Large intestine (tissue), 3 donors: ENCODE measurements at regions not wholly inside any gene's neighbourhood (a gene's known extent, or its start where the extent isn't known, plus 50 kb on each side); places are given as distances from the start of the nearest gene placed in this dataset.
"Not testable (repeated sequence)": the region's sequence is repeated elsewhere in the genome, so short reads cannot be mapped to it uniquely, and the experiment has no call there.

Source experiments
- DNase-seq, 2 donors: peaks; one replicate each; pipeline versions ENCODE4 v3.0.0 to v3.0.0-alpha.2; 2013
- H3K27ac ChIP-seq: one replicate; pipeline ENCODE4 v1.5.1; 2013; ENCODE audit warnings: low read length
- H3K27me3 ChIP-seq: 2 replicates; pipeline ENCODE4 v1.6.1; 2013; ENCODE audit warnings: low read length; ENCODE audit not compliant: control insufficient read depth, insufficient read depth
- H3K36me3 ChIP-seq: 2 replicates; pipeline ENCODE4 v1.6.1; 2013; ENCODE audit warnings: low read length; ENCODE audit not compliant: control insufficient read depth, insufficient read depth
- H3K4me1 ChIP-seq: one replicate; pipeline ENCODE4 v1.6.1; 2013; ENCODE audit warnings: low read length; ENCODE audit not compliant: control insufficient read depth, insufficient read depth
- H3K4me3 ChIP-seq: one replicate; pipeline ENCODE4 v1.5.1; 2013; ENCODE audit warnings: low read length
- H3K9me3 ChIP-seq: one replicate; pipeline ENCODE4 v1.6.1; 2013; ENCODE audit warnings: mild to moderate bottlenecking, low read depth, low read length, moderate library complexity; ENCODE audit not compliant: control insufficient read depth
- WGBS: methylation state at CpG from one replicate; pipeline ENCODE4 v1.1.5; 2013; ENCODE audit warnings: low lambda C conversion rate; ENCODE audit not compliant: insufficient coverage; 5-methylcytosine and 5-hydroxymethylcytosine counted together

- not testable (repeated sequence) for H3K4me1 ChIP-seq, H3K27ac ChIP-seq, H3K27me3 ChIP-seq, H3K4me3 ChIP-seq, H3K9me3 ChIP-seq, H3K36me3 ChIP-seq, DNase-seq
- no CpG with 5 or more reads among the region's 2 CpGs for WGBS
Measured at GRCh38 chr19:28626407-28626806, 586.5 kb downstream of the UQCRFS1 start.

GRCh38 chr19:28619816-28620429 is 593.0 kb downstream of the UQCRFS1 start:
- WGBS, result no CpG with 5 or more reads among the region's 5 CpGs
- no peak overlapping the region for H3K27ac ChIP-seq
- no peaks in the 10 kb centered on the region for H3K4me1 ChIP-seq
- no peak overlapping the region for H3K4me3 ChIP-seq
- no peaks in the 10 kb centered on the region for H3K27me3 ChIP-seq
- H3K9me3 ChIP-seq, result no peaks in the 10 kb centered on the region
- H3K36me3 ChIP-seq, result no peaks in the 10 kb centered on the region
- DNase-seq, result no peak

- H3K9me3 ChIP-seq, result no peaks in the 10 kb centered on the region
- WGBS, result no CpG with 5 or more reads among the region's 4 CpGs
- no peak overlapping the region for H3K27ac ChIP-seq
- H3K27me3 ChIP-seq, result no peaks in the 10 kb centered on the region
- H3K36me3 ChIP-seq, result no peaks in the 10 kb centered on the region
- H3K4me3 ChIP-seq, result no peak overlapping the region
- DNase-seq, result no peak
- H3K4me1 ChIP-seq, result no peaks in the 10 kb centered on the region
Measured at GRCh38 chr19:28618504-28618903, 594.4 kb downstream of the UQCRFS1 start.

GRCh38 chr19:28615966-28616365 is 597.0 kb downstream of the UQCRFS1 start:
- H3K36me3 ChIP-seq, result no peaks in the 10 kb centered on the region
- no peak overlapping the region for H3K27ac ChIP-seq
- no peaks in the 10 kb centered on the region for H3K9me3 ChIP-seq
- DNase-seq, result no peak
- H3K4me3 ChIP-seq, result no peak overlapping the region
- no CpG with 5 or more reads among the region's 1 CpG for WGBS
- no peaks in the 10 kb centered on the region for H3K27me3 ChIP-seq
- no peaks in the 10 kb centered on the region for H3K4me1 ChIP-seq

GRCh38 chr19:28615546-28615916 is 597.4 kb downstream of the UQCRFS1 start:
- H3K36me3 ChIP-seq, result no peaks in the 10 kb centered on the region
- WGBS, result 100% methylated on average over 1 of the region's 3 CpGs

GRCh38 chr19:28614634-28615545 is 598.1 kb downstream of the UQCRFS1 start:
- no peak for DNase-seq
- Histone ChIP-seq H3K27ac (no peak overlapping the region), H3K4me3 (no peak overlapping the region), H3K9me3 (no peaks in the 10 kb centered on the region), H3K4me1 (no peaks in the 10 kb centered on the region), H3K27me3 (no peaks in the 10 kb centered on the region), H3K36me3 (no peaks in the 10 kb centered on the region)
- WGBS, result 79% methylated on average over 3 of the region's 12 CpGs

More at GRCh38 chr19:28615546-28615916, 597.4 kb downstream of the UQCRFS1 start:
- no peak for DNase-seq
- Histone ChIP-seq H3K27ac (no peak overlapping the region), H3K4me3 (no peak overlapping the region), H3K4me1 (no peaks in the 10 kb centered on the region), H3K9me3 (no peaks in the 10 kb centered on the region), H3K27me3 (no peaks in the 10 kb centered on the region)

- Histone ChIP-seq H3K27ac (no peak overlapping the region), H3K4me1 (no peaks in the 10 kb centered on the region), H3K9me3 (no peaks in the 10 kb centered on the region), H3K27me3 (no peaks in the 10 kb centered on the region), H3K4me3 (no peak overlapping the region), H3K36me3 (no peaks in the 10 kb centered on the region)
- no peak for DNase-seq
- 100% methylated on average over 1 of the region's 8 CpGs for WGBS
Measured at GRCh38 chr19:28612275-28612769, 600.6 kb downstream of the UQCRFS1 start.

GRCh38 chr19:28611227-28611914 is 601.6 kb downstream of the UQCRFS1 start:
- H3K27me3 ChIP-seq, H3K4me1 ChIP-seq, H3K4me3 ChIP-seq, DNase-seq, H3K36me3 ChIP-seq, H3K27ac ChIP-seq, H3K9me3 ChIP-seq: not testable (repeated sequence)
- WGBS, result no CpG with 5 or more reads among the region's 8 CpGs

- no peaks in the 10 kb centered on the region for H3K9me3 ChIP-seq
- DNase-seq, result no peak
- no peaks in the 10 kb centered on the region for H3K36me3 ChIP-seq
- no CpG with 5 or more reads among the region's 6 CpGs for WGBS
- H3K4me1 ChIP-seq, result no peaks in the 10 kb centered on the region
- no peaks in the 10 kb centered on the region for H3K27me3 ChIP-seq
- H3K27ac ChIP-seq, result no peak overlapping the region
- no peak overlapping the region for H3K4me3 ChIP-seq
Measured at GRCh38 chr19:28610731-28611130, 602.2 kb downstream of the UQCRFS1 start.

- Histone ChIP-seq H3K4me3 (no peak overlapping the region), H3K4me1 (no peaks in the 10 kb centered on the region), H3K27ac (no peak overlapping the region), H3K9me3 (no peaks in the 10 kb centered on the region), H3K27me3 (no peaks in the 10 kb centered on the region), H3K36me3 (no peaks in the 10 kb centered on the region)
- DNase-seq, result no peak
- no CpG with 5 or more reads among the region's 5 CpGs for WGBS
Measured at GRCh38 chr19:28609944-28610343, 603.0 kb downstream of the UQCRFS1 start.
